Natural killer cell (primary cell): ENCODE measurements at regions not wholly inside any gene's neighbourhood (a gene's known extent, or its start where the extent isn't known, plus 50 kb on each side); places are given as distances from the start of the nearest gene placed in this dataset.

Source experiments
- ATAC-seq, 3 donors: fragments of 150-1000 bp in 2 of 3; fragments of 200-7000 bp in 1 of 3; cut with Tn5 transposase; 1 replicate in 1 of 3; 2 replicates in 2 of 3; pipeline ENCODE4 v1.10.0; 2021; ENCODE audit warnings: mild to moderate bottlenecking in 2 of 3, moderate library complexity in 2 of 3
- DNase-seq, 2 donors: peaks; one replicate each; pipeline versions ENCODE4 v3.0.0 to v3.0.0-alpha.2; 2013 to 2021; ENCODE audit warnings: mixed read lengths in 1 of 2
- H3K27ac ChIP-seq: one replicate; pipeline ENCODE4 v1.5.1; 2013; ENCODE audit warnings: mild to moderate bottlenecking, low read length
- H3K27me3 ChIP-seq: one replicate; pipeline ENCODE4 v1.6.1; 2013; ENCODE audit warnings: low read length; ENCODE audit not compliant: control insufficient read depth, insufficient read depth
- H3K36me3 ChIP-seq: one replicate; pipeline ENCODE4 v1.6.1; 2013; ENCODE audit warnings: low read length; ENCODE audit not compliant: control insufficient read depth, insufficient read depth
- H3K4me1 ChIP-seq: one replicate; pipeline ENCODE4 v1.6.1; 2013; ENCODE audit warnings: low read length; ENCODE audit not compliant: control insufficient read depth, insufficient read depth
- H3K4me3 ChIP-seq: one replicate; pipeline ENCODE4 v1.5.1; 2013; ENCODE audit warnings: low read length
- H3K9me3 ChIP-seq: one replicate; pipeline ENCODE4 v1.6.1; 2013; ENCODE audit warnings: low read length; ENCODE audit not compliant: control insufficient read depth, insufficient read depth
- H3K27ac Mint-ChIP-seq, 2 donors: one replicate each; pipeline ENCODE4 v1.8.0; 2022; ENCODE audit warnings: mild to moderate bottlenecking in 2 of 2, mixed read lengths in 2 of 2, moderate library complexity in 1 of 2
- H3K27me3 Mint-ChIP-seq, 2 donors: one replicate each; pipeline ENCODE4 v1.8.0; 2022; ENCODE audit warnings: low read depth in 2 of 2, mixed read lengths in 2 of 2
- H3K36me3 Mint-ChIP-seq: one replicate; pipeline ENCODE4 v1.8.0; 2022; ENCODE audit warnings: mixed read lengths
- H3K4me1 Mint-ChIP-seq, 2 donors: one replicate each; pipeline ENCODE4 v1.8.0; 2022; ENCODE audit warnings: mixed read lengths in 2 of 2
- H3K4me3 Mint-ChIP-seq: one replicate; pipeline ENCODE4 v1.8.0; 2022; ENCODE audit warnings: mild to moderate bottlenecking, moderate library complexity, mixed read lengths
- H3K9me3 Mint-ChIP-seq, 2 donors: one replicate each; pipeline ENCODE4 v1.8.0; 2022; ENCODE audit warnings: mixed read lengths in 2 of 2
- CTCF ChIP-seq: fragments of 200-600 bp; IDR thresholded peaks from one replicate; pipeline ENCODE4 v1.8.0; 2022; ENCODE audit warnings: antibody characterized with exemption
- WGBS: methylation state at CpG from one replicate; pipeline ENCODE4 v1.1.7; 2013; ENCODE audit warnings: missing lambda C conversion rate; ENCODE audit not compliant: insufficient coverage; 5-methylcytosine and 5-hydroxymethylcytosine counted together
- intact Hi-C: fragments of 100-400 bp; cut with micrococcal nuclease; formaldehyde crosslinking; loops from one replicate; pipeline ENCODE4 v1.14.2; 2022

- Histone ChIP-seq H3K27ac (no peak overlapping the region), H3K4me3 (no peak overlapping the region), H3K4me1 (no peaks in the 10 kb centered on the region), H3K36me3 (no peaks in the 10 kb centered on the region), H3K9me3 (peaks cover 2% of the 10 kb centered on the region), H3K27me3 (no peaks in the 10 kb centered on the region)
- intact Hi-C loops: no loop called here
- Mint-ChIP-seq H3K27ac (no peak overlapping the region), H3K36me3 (no peaks in the 10 kb centered on the region), H3K9me3 (peaks cover 0 to 7% of the 10 kb centered on the region in 2 donors), H3K27me3 (no peaks in the 10 kb centered on the region), H3K4me3 (no peak overlapping the region), H3K4me1 (no peaks in the 10 kb centered on the region)
- ATAC-seq: no peak
- no peak for DNase-seq
- TF ChIP-seq CTCF: no peak
- WGBS: 88% methylated on average over 8 of the region's 8 CpGs
Measured at GRCh38 chr5:2493356-2493755, 258.1 kb downstream of the IRX2 start.

- WGBS: 76% methylated on average over 7 of the region's 7 CpGs
- H3K9me3 Mint-ChIP-seq: peaks cover 0 to 7% of the 10 kb centered on the region in 2 donors
- no peak for ATAC-seq
- DNase-seq: no peak
- no peaks in the 10 kb centered on the region for H3K36me3 Mint-ChIP-seq
- TF ChIP-seq CTCF: no peak
- H3K27me3 ChIP-seq: no peaks in the 10 kb centered on the region
- H3K4me1 ChIP-seq: no peaks in the 10 kb centered on the region
- intact Hi-C loops: no loop called here
- H3K9me3 ChIP-seq: peaks cover 2% of the 10 kb centered on the region
- H3K27me3 Mint-ChIP-seq: no peaks in the 10 kb centered on the region
- no peak overlapping the region for H3K27ac Mint-ChIP-seq
- H3K36me3 ChIP-seq: no peaks in the 10 kb centered on the region
- no peaks in the 10 kb centered on the region for H3K4me1 Mint-ChIP-seq
- H3K27ac ChIP-seq: no peak overlapping the region
- H3K4me3 Mint-ChIP-seq: no peak overlapping the region
- H3K4me3 ChIP-seq: no peak overlapping the region
Measured at GRCh38 chr5:2492476-2492875, 259.0 kb downstream of the IRX2 start.

GRCh38 chr5:2491846-2492245 is 259.6 kb downstream of the IRX2 start:
- Mint-ChIP-seq H3K27ac (no peak overlapping the region), H3K36me3 (no peaks in the 10 kb centered on the region), H3K27me3 (no peaks in the 10 kb centered on the region), H3K9me3 (peaks cover 0 to 7% of the 10 kb centered on the region in 2 donors), H3K4me3 (no peak overlapping the region), H3K4me1 (no peaks in the 10 kb centered on the region)
- no peak for TF ChIP-seq CTCF
- Histone ChIP-seq H3K4me1 (no peaks in the 10 kb centered on the region), H3K4me3 (no peak overlapping the region), H3K9me3 (peaks cover 2% of the 10 kb centered on the region), H3K27ac (no peak overlapping the region), H3K27me3 (no peaks in the 10 kb centered on the region), H3K36me3 (no peaks in the 10 kb centered on the region)
- ATAC-seq (no peak), DNase-seq (no peak)
- intact Hi-C loops: no loop called here
- WGBS: no CpG with 5 or more reads among the region's 1 CpG

- no peak for ATAC-seq
- Mint-ChIP-seq H3K27me3 (no peaks in the 10 kb centered on the region), H3K36me3 (no peaks in the 10 kb centered on the region), H3K27ac (no peak overlapping the region), H3K4me3 (no peak overlapping the region), H3K4me1 (no peaks in the 10 kb centered on the region), H3K9me3 (peaks cover 2 to 4% of the 10 kb centered on the region in 2 donors)
- Histone ChIP-seq H3K4me3 (no peak overlapping the region), H3K27me3 (no peaks in the 10 kb centered on the region), H3K27ac (no peak overlapping the region), H3K36me3 (no peaks in the 10 kb centered on the region), H3K4me1 (no peaks in the 10 kb centered on the region), H3K9me3 (peaks cover 3% of the 10 kb centered on the region)
- TF ChIP-seq CTCF: no peak
- 88% methylated on average over 10 of the region's 10 CpGs for WGBS
- intact Hi-C loops: no loop called here
- DNase-seq: no peak
Measured at GRCh38 chr5:2489306-2489705, 262.2 kb downstream of the IRX2 start.
